Mononuclear cell (primary cell): ENCODE measurements at regions not wholly inside any gene's neighbourhood (a gene's known extent, or its start where the extent isn't known, plus 50 kb on each side); places are given as distances from the start of the nearest gene placed in this dataset.

ENCODE experiments used
- H3K27me3 ChIP-seq: 2 replicates; pipeline ENCODE4 v1.6.0; 2011; ENCODE audit warnings: low read length, control low read depth; ENCODE audit not compliant: insufficient read depth
- H3K4me1 ChIP-seq: 2 replicates; pipeline ENCODE4 v1.5.1; 2011; ENCODE audit warnings: mild to moderate bottlenecking, low read length, control low read depth; ENCODE audit not compliant: insufficient read depth
- H3K4me3 ChIP-seq: 2 replicates; pipeline ENCODE4 v1.5.1; 2011; ENCODE audit warnings: mild to moderate bottlenecking, low read length, moderate library complexity
- H3K9me3 ChIP-seq: 2 replicates; pipeline ENCODE4 v1.5.1; 2011; ENCODE audit warnings: low read depth, mild to moderate bottlenecking, control low read depth, low read length

- H3K9me3 ChIP-seq = no peaks in the 10 kb centered on the region
- no peaks in the 10 kb centered on the region for H3K4me1 ChIP-seq
- no peaks in the 10 kb centered on the region for H3K27me3 ChIP-seq
- H3K4me3 ChIP-seq = no peak overlapping the region
Measured at GRCh38 chr2:198782734-198783133, 675.0 kb downstream of the SATB2 start.

- Histone ChIP-seq H3K9me3 (no peaks in the 10 kb centered on the region), H3K27me3 (no peaks in the 10 kb centered on the region), H3K4me3 (no peak overlapping the region), H3K4me1 (no peaks in the 10 kb centered on the region)
Measured at GRCh38 chr2:198776616-198777406, 680.9 kb downstream of the SATB2 start.

GRCh38 chr2:198775737-198776136 lies 682.0 kb downstream of the SATB2 start:
- H3K4me1 ChIP-seq = no peaks in the 10 kb centered on the region
- H3K4me3 ChIP-seq = no peak overlapping the region
- H3K9me3 ChIP-seq = no peaks in the 10 kb centered on the region
- H3K27me3 ChIP-seq = no peaks in the 10 kb centered on the region

GRCh38 chr2:198774576-198774975 lies 683.2 kb downstream of the SATB2 start:
- Histone ChIP-seq H3K27me3 (no peaks in the 10 kb centered on the region), H3K9me3 (no peaks in the 10 kb centered on the region), H3K4me3 (no peak overlapping the region), H3K4me1 (no peaks in the 10 kb centered on the region)

- no peak overlapping the region for H3K4me3 ChIP-seq
- no peaks in the 10 kb centered on the region for H3K27me3 ChIP-seq
- no peaks in the 10 kb centered on the region for H3K9me3 ChIP-seq
- H3K4me1 ChIP-seq = no peaks in the 10 kb centered on the region
Measured at GRCh38 chr2:198767694-198768093, 690.0 kb downstream of the SATB2 start.

- no peaks in the 10 kb centered on the region for H3K9me3 ChIP-seq
- no peak overlapping the region for H3K4me3 ChIP-seq
- no peaks in the 10 kb centered on the region for H3K4me1 ChIP-seq
- H3K27me3 ChIP-seq = no peaks in the 10 kb centered on the region
Measured at GRCh38 chr2:198763793-198764192, 693.9 kb downstream of the SATB2 start.

GRCh38 chr2:198762441-198762840 lies 695.3 kb downstream of the SATB2 start:
- Histone ChIP-seq H3K27me3 (no peaks in the 10 kb centered on the region), H3K4me3 (no peak overlapping the region), H3K4me1 (no peaks in the 10 kb centered on the region), H3K9me3 (no peaks in the 10 kb centered on the region)

- H3K9me3 ChIP-seq = no peaks in the 10 kb centered on the region
- H3K27me3 ChIP-seq = no peaks in the 10 kb centered on the region
- no peak overlapping the region for H3K4me3 ChIP-seq
- no peaks in the 10 kb centered on the region for H3K4me1 ChIP-seq
Measured at GRCh38 chr2:198757069-198757468, 700.7 kb downstream of the SATB2 start.

- Histone ChIP-seq H3K27me3 (no peaks in the 10 kb centered on the region), H3K4me3 (no peak overlapping the region), H3K4me1 (no peaks in the 10 kb centered on the region), H3K9me3 (no peaks in the 10 kb centered on the region)
Measured at GRCh38 chr2:198756166-198756565, 701.6 kb downstream of the SATB2 start.

GRCh38 chr2:198753101-198753500 lies 704.6 kb downstream of the SATB2 start:
- H3K4me1 ChIP-seq = no peaks in the 10 kb centered on the region
- no peaks in the 10 kb centered on the region for H3K9me3 ChIP-seq
- H3K4me3 ChIP-seq = no peak overlapping the region
- H3K27me3 ChIP-seq = no peaks in the 10 kb centered on the region

GRCh38 chr2:198749364-198749763 lies 708.4 kb downstream of the SATB2 start:
- no peaks in the 10 kb centered on the region for H3K4me1 ChIP-seq
- no peak overlapping the region for H3K4me3 ChIP-seq
- no peaks in the 10 kb centered on the region for H3K9me3 ChIP-seq
- no peaks in the 10 kb centered on the region for H3K27me3 ChIP-seq

GRCh38 chr2:198731842-198732399 lies 725.8 kb downstream of the SATB2 start:
- Histone ChIP-seq H3K4me1 (no peaks in the 10 kb centered on the region), H3K9me3 (no peaks in the 10 kb centered on the region), H3K27me3 (no peaks in the 10 kb centered on the region), H3K4me3 (no peak overlapping the region)

GRCh38 chr2:198720266-198720665 lies 737.5 kb downstream of the SATB2 start:
- Histone ChIP-seq H3K4me1 (no peaks in the 10 kb centered on the region), H3K27me3 (no peaks in the 10 kb centered on the region), H3K4me3 (no peak overlapping the region), H3K9me3 (no peaks in the 10 kb centered on the region)

- Histone ChIP-seq H3K4me3 (no peak overlapping the region), H3K9me3 (no peaks in the 10 kb centered on the region), H3K27me3 (no peaks in the 10 kb centered on the region), H3K4me1 (no peaks in the 10 kb centered on the region)
Measured at GRCh38 chr2:198717451-198717850, 740.3 kb downstream of the SATB2 start.

GRCh38 chr2:198715302-198715835 lies 742.4 kb downstream of the SATB2 start:
- Histone ChIP-seq H3K9me3 (no peaks in the 10 kb centered on the region), H3K4me3 (no peak overlapping the region), H3K4me1 (no peaks in the 10 kb centered on the region), H3K27me3 (no peaks in the 10 kb centered on the region)

GRCh38 chr2:198712485-198712884 lies 745.3 kb downstream of the SATB2 start:
- no peak overlapping the region for H3K4me3 ChIP-seq
- H3K27me3 ChIP-seq = no peaks in the 10 kb centered on the region
- no peaks in the 10 kb centered on the region for H3K4me1 ChIP-seq
- no peaks in the 10 kb centered on the region for H3K9me3 ChIP-seq
